GM21515 (cell line): ENCODE measurements at regions not wholly inside any gene's neighbourhood (a gene's known extent, or its start where the extent isn't known, plus 50 kb on each side); places are given as distances from the start of the nearest gene placed in this dataset.

Experiments
- ATAC-seq: cut with Tn5 transposase; IDR thresholded peaks from one replicate; pipeline ENCODE4 v1.9.1; 2021; ENCODE audit not compliant: unreplicated experiment

GRCh38 chr17:79374807-79375206 is 236.0 kb downstream of the RBFOX3 start:
- ATAC-seq: no peak

GRCh38 chr17:79374087-79374689 is 236.7 kb downstream of the RBFOX3 start:
- no peak for ATAC-seq

- ATAC-seq: no peak
Measured at GRCh38 chr17:79372470-79373238, 238.2 kb downstream of the RBFOX3 start.

GRCh38 chr17:79371984-79372383 is 238.9 kb downstream of the RBFOX3 start:
- no peak for ATAC-seq

GRCh38 chr17:79370594-79370993 is 240.3 kb downstream of the RBFOX3 start:
- no peak for ATAC-seq

GRCh38 chr17:79370126-79370525 is 240.7 kb downstream of the RBFOX3 start:
- no peak for ATAC-seq

- no peak for ATAC-seq
Measured at GRCh38 chr17:79369532-79369931, 241.3 kb downstream of the RBFOX3 start.

- no peak for ATAC-seq
Measured at GRCh38 chr17:79369001-79369400, 241.8 kb downstream of the RBFOX3 start.

GRCh38 chr17:79368521-79368920 is 242.3 kb downstream of the RBFOX3 start:
- no peak for ATAC-seq

- no peak for ATAC-seq
Measured at GRCh38 chr17:79366988-79367571, 243.8 kb downstream of the RBFOX3 start.

- no peak for ATAC-seq
Measured at GRCh38 chr17:79365836-79366770, 244.7 kb downstream of the RBFOX3 start.

GRCh38 chr17:79365351-79365750 is 245.5 kb downstream of the RBFOX3 start:
- no peak for ATAC-seq

GRCh38 chr17:79364315-79365094 is 246.3 kb downstream of the RBFOX3 start:
- no peak for ATAC-seq

GRCh38 chr17:79363552-79364275 is 247.1 kb downstream of the RBFOX3 start:
- ATAC-seq: no peak

GRCh38 chr17:79362772-79363305 is 248.0 kb downstream of the RBFOX3 start:
- ATAC-seq: no peak

GRCh38 chr17:79361873-79362771 is 248.7 kb downstream of the RBFOX3 start:
- no peak for ATAC-seq

GRCh38 chr17:79361221-79361734 is 249.6 kb downstream of the RBFOX3 start:
- ATAC-seq: no peak

GRCh38 chr17:79360196-79360595 is 250.7 kb downstream of the RBFOX3 start:
- ATAC-seq: no peak
